Fibroblast of villous mesenchyme (primary cell): ENCODE measurements at regions not wholly inside any gene's neighbourhood (a gene's known extent, or its start where the extent isn't known, plus 50 kb on each side); places are given as distances from the start of the nearest gene placed in this dataset.

ENCODE experiments used
- DNase-seq: peaks from one replicate; pipeline ENCODE4 v3.0.0-alpha.2; 2010; ENCODE audit warnings: low read depth
- H3K4me3 ChIP-seq: 2 replicates; pipeline ENCODE4 v1.5.1; 2011; ENCODE audit warnings: low read depth, mild to moderate bottlenecking, low read length
- TF ChIP-seq, protein P1 (sequence below): IDR thresholded peaks from 2 replicates; pipeline ENCODE4 v1.5.1; 2012; ENCODE audit warnings: low read depth, mild to moderate bottlenecking, low read length; ENCODE audit not compliant: insufficient read depth

- no peak overlapping the region for H3K4me3 ChIP-seq
- TF ChIP-seq, protein P1, sequence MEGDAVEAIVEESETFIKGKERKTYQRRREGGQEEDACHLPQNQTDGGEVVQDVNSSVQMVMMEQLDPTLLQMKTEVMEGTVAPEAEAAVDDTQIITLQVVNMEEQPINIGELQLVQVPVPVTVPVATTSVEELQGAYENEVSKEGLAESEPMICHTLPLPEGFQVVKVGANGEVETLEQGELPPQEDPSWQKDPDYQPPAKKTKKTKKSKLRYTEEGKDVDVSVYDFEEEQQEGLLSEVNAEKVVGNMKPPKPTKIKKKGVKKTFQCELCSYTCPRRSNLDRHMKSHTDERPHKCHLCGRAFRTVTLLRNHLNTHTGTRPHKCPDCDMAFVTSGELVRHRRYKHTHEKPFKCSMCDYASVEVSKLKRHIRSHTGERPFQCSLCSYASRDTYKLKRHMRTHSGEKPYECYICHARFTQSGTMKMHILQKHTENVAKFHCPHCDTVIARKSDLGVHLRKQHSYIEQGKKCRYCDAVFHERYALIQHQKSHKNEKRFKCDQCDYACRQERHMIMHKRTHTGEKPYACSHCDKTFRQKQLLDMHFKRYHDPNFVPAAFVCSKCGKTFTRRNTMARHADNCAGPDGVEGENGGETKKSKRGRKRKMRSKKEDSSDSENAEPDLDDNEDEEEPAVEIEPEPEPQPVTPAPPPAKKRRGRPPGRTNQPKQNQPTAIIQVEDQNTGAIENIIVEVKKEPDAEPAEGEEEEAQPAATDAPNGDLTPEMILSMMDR: no peak
These were observed 175.9 kb upstream of the NR5A2 start for GRCh38 chr1:199851439-199852140.

GRCh38 chr1:199854686-199855321 is 172.7 kb upstream of the NR5A2 start:
- TF ChIP-seq, protein P1: no peak
- no peak overlapping the region for H3K4me3 ChIP-seq
- no peak for DNase-seq

More at GRCh38 chr1:199851439-199852140, 175.9 kb upstream of the NR5A2 start:
- DNase-seq: no peak

DNA sequence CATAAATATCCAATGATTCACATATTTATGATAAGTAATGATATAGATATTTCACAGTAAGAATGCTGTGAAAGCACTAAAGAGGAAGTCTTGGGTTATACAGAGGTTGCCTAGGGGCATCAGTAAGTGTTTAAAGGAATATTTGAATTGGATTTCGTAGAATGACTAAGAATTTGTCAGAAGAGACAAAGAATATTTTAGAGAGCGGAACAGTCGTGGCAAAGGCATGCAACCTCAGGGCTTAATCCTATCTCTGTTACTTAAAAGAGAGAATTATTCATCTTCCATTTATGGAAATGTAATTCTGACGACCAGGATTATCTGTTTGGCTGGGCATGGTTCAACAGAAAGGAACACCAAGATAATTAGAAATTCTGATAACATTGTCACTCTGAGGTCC is 171.9 kb upstream of the NR5A2 start:
- TF ChIP-seq, protein P1: no peak
- DNase-seq: peak; percentile 10
- H3K4me3 ChIP-seq: no peak overlapping the region

DNA sequence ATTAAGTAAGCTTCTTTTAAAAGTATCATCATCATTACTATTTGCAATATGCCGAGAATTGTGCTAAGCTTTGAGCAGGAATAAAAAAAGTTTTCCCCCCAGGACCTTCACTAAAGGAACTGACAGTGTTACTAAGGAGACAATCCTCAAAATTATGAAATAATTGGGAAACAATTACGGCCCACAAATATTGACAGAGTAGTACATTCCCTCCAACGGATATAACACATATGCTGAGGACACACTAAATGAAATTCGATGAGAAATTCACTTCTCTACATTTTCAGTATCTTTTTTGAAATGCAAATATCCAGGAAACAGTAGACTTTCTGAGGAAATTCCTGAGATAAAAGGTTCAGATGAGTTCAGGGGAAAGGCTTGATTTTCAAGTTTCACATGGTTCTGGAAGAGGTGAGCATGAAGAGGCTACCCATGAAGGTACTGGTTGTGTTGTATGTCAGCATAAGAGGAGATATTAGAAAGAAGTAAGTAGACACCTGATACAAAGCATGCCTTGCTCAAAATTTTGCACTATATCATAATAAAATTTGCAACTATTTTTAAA is 171.2 kb upstream of the NR5A2 start:
- TF ChIP-seq, protein P1: no peak
- DNase-seq: no peak
- H3K4me3 ChIP-seq: no peak overlapping the region

DNA sequence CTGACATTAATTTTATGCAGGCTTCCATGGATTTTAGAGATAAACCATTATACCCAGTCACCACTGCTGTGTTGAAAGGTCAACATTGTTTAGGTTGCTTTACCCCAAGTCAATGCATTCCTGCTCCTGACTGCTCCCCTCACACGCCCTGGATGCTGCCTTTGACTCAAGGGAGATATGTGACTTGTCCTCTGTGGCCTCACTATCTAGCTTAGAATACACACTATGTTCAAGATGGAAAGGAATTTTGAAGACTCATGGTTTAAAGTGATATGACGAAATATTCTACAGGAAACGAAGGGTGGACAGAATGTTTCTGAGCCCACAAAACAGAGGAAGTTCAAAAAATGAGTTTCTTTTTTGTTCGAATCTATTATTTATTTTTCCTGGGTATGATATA is 170.4 kb upstream of the NR5A2 start:
- DNase-seq: peak; percentile 49
- TF ChIP-seq, protein P1: no peak
- no peak overlapping the region for H3K4me3 ChIP-seq

DNA sequence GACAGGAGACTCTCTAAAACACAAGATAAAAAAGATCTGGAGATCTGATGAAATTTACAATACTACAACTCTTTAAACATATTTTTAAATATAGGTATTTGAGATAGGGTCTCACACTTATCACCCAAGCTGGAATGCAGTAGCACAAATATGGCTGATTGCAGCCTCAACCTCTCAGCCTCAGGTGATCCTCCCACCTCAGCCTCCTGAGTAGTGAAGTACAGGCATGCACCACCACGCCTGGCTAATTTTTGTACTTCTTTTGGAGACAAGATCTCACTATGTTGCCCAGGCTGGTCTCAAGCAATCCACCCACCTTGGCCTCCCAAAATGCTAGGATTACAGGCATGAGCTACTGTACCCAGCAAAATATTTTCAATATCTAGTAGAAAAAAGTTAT is 170.0 kb upstream of the NR5A2 start:
- TF ChIP-seq, protein P1: no peak
- no peak overlapping the region for H3K4me3 ChIP-seq
- no peak for DNase-seq
